GM12878 (cell line): ENCODE measurements at regions not wholly inside any gene's neighbourhood (a gene's known extent, or its start where the extent isn't known, plus 50 kb on each side); places are given as distances from the start of the nearest gene placed in this dataset.

Experiments used
- ATAC-seq: fragments of 200-7000 bp; cut with Tn5 transposase; 3 replicates; pipeline ENCODE4 v1.9.1; 2020; ENCODE audit warnings: mild to moderate bottlenecking, moderate library complexity
- BruUV-seq: library from RNA; stranded (reverse); fragments of 400-500 nt; replicated peaks from 2 replicates; lab custom pipeline; 2021; lab: Mats Ljungman, UMichigan
- CTCF ChIA-PET: fragments of 300-600 bp; sonication (Branson Sonifier 250); formaldehyde crosslinking; extraction: SDS; loops from one replicate; lab custom pipeline; 2021; ENCODE audit warnings: inconsistent platforms; lab: Yijun Ruan, JAX
- POLR2A ChIA-PET: fragments of 350-600 bp; formaldehyde crosslinking; extraction: SDS; loops from one replicate; lab custom pipeline; 2021; ENCODE audit warnings: inconsistent platforms; lab: Charles Lee
- RAD21 ChIA-PET: fragments of 300-600 bp; sonication (Branson Sonifier 250); formaldehyde crosslinking; loops from one replicate; lab custom pipeline; 2023; ENCODE audit warnings: antibody characterized with exemption; ENCODE audit not compliant: unreplicated experiment; lab: Charles Lee
- SMC1A ChIA-PET: fragments of 300-600 bp; sonication (Branson Sonifier 250); formaldehyde crosslinking; loops from one replicate; lab custom pipeline; 2023; ENCODE audit not compliant: unreplicated experiment, uncharacterized antibody; lab: Charles Lee
- DNase-seq: peaks from one replicate; pipeline ENCODE4 v3.0.0-alpha.2; 2011; ENCODE audit warnings: low read depth, low spot score
- FAIRE-seq: peaks from 3 replicates; lab custom pipeline; 2011; peaks lifted over from hg19 to GRCh38; lab: Jason Lieb, UNC
- H2AFZ ChIP-seq: 2 replicates; pipeline ENCODE4 v1.6.0; 2011; ENCODE audit warnings: low read depth, low read length, control low read depth; ENCODE audit not compliant: control insufficient read depth
- H3K27ac ChIP-seq: 2 replicates; pipeline ENCODE4 v1.5.1; 2011; ENCODE audit warnings: control low read depth; ENCODE audit not compliant: control insufficient read depth, insufficient read depth
- H3K27me3 ChIP-seq, 2 experiments: replicated peaks in 1 of 2; 2 replicates each; pipeline versions ENCODE4 v1.6.0 to v1.6.1; 2011; ENCODE audit warnings: low read length in 1 of 2; ENCODE audit not compliant: control insufficient read depth in 2 of 2, insufficient read depth in 2 of 2
- H3K36me3 ChIP-seq, 2 experiments: 2 replicates each; pipeline ENCODE4 v1.5.1; 2011; ENCODE audit warnings: low read length in 1 of 2; ENCODE audit not compliant: control insufficient read depth in 2 of 2, insufficient read depth in 2 of 2
- H3K4me1 ChIP-seq: 2 replicates; pipeline ENCODE4 v1.6.1; 2011; ENCODE audit warnings: mild to moderate bottlenecking, low read length, moderate library complexity, mixed read lengths; ENCODE audit not compliant: control insufficient read depth, insufficient read depth
- H3K4me2 ChIP-seq: 2 replicates; pipeline ENCODE4 v1.6.0; 2011; ENCODE audit warnings: control low read depth; ENCODE audit not compliant: control insufficient read depth, insufficient read depth
- H3K4me3 ChIP-seq: fragments of 200-600 bp; sonication (generic); 2 replicates; pipeline ENCODE4 v1.5.1; 2016
- H3K79me2 ChIP-seq: 2 replicates; pipeline ENCODE4 v1.6.0; 2011; ENCODE audit warnings: low read length; ENCODE audit not compliant: control insufficient read depth, insufficient read depth
- H3K9ac ChIP-seq: 2 replicates; pipeline ENCODE4 v1.8.0; 2011; ENCODE audit warnings: low read length, control low read depth, mixed read lengths; ENCODE audit not compliant: control insufficient read depth, insufficient read depth
- H3K9me3 ChIP-seq: replicated peaks from 3 replicates; pipeline ENCODE4 v1.5.1; 2011; ENCODE audit warnings: mild to moderate bottlenecking, low read length; ENCODE audit not compliant: control insufficient read depth, insufficient read depth
- H4K20me1 ChIP-seq: 2 replicates; pipeline ENCODE4 v1.6.0; 2011; ENCODE audit not compliant: control insufficient read depth, insufficient read depth
- ATF2 ChIP-seq: IDR thresholded peaks from 2 replicates; pipeline ENCODE4 v1.6.1; 2012; ENCODE audit warnings: low read length, inconsistent platforms
- BRCA1 ChIP-seq: IDR thresholded peaks from 2 replicates; pipeline ENCODE4 v1.6.1; 2011; ENCODE audit warnings: low read depth, low read length, improper control_type of control experiment
- CBFB ChIP-seq: IDR thresholded peaks from 2 replicates; pipeline ENCODE4 v1.6.1; 2016; ENCODE audit warnings: antibody characterized with exemption, low read depth
- CHD1 ChIP-seq: IDR thresholded peaks from 2 replicates; pipeline ENCODE4 v1.6.1; 2012; ENCODE audit warnings: low read depth, low read length, improper control_type of control experiment
- CREB1 ChIP-seq: IDR thresholded peaks from 2 replicates; pipeline ENCODE4 v1.6.1; 2012; ENCODE audit warnings: low read depth, mild to moderate bottlenecking, inconsistent platforms
- HSF1 ChIP-seq: fragments of 150-350 bp; IDR thresholded peaks from 2 replicates; pipeline ENCODE4 v1.6.1; 2014; ENCODE audit warnings: mild to moderate bottlenecking, low read depth, low read length
- IRF4 ChIP-seq: IDR thresholded peaks from 2 replicates; pipeline ENCODE4 v1.6.1; 2011; ENCODE audit warnings: low read depth, low read length
- JUNB ChIP-seq: IDR thresholded peaks from 2 replicates; pipeline ENCODE4 v1.6.1; 2016; ENCODE audit warnings: antibody characterized with exemption, mild to moderate bottlenecking
- RAD51 ChIP-seq: fragments of 450-650 bp; IDR thresholded peaks from 2 replicates; pipeline ENCODE4 v1.6.1; 2016; ENCODE audit warnings: moderate library complexity, mild to moderate bottlenecking, inconsistent platforms
- RBBP5 ChIP-seq: fragments of 200-600 bp; sonication (generic); conservative IDR thresholded peaks from 2 replicates; pipeline ENCODE4 v1.6.1; 2016
- SPI1 ChIP-seq: IDR thresholded peaks from 2 replicates; pipeline ENCODE4 v1.6.1; 2011; ENCODE audit warnings: low read depth, mild to moderate bottlenecking, low read length, moderate library complexity, borderline replicate concordance; ENCODE audit not compliant: insufficient read depth
- YY1 ChIP-seq: IDR thresholded peaks from 2 replicates; pipeline ENCODE4 v1.6.1; 2011; ENCODE audit warnings: low read depth, mild to moderate bottlenecking, low read length
- ZBTB40 ChIP-seq: fragments of 450-650 bp; IDR thresholded peaks from 2 replicates; pipeline ENCODE4 v1.6.1; 2016; ENCODE audit warnings: mild to moderate bottlenecking, moderate library complexity, borderline replicate concordance
- ZZZ3 ChIP-seq: IDR thresholded peaks from 2 replicates; pipeline ENCODE4 v1.6.1; 2011; ENCODE audit warnings: low read depth; ENCODE audit not compliant: control insufficient read depth, insufficient read length
- WGBS: methylation state at CpG from one replicate; pipeline ENCODE4 v1.1.6; 2016; ENCODE audit warnings: low lambda C conversion rate; ENCODE audit not compliant: insufficient replicate concordance, insufficient coverage; ENCODE audit errors: missing lambda C conversion rate; 5-methylcytosine and 5-hydroxymethylcytosine counted together
- in situ Hi-C: fragments of 300-500 bp; cut with MboI; formaldehyde crosslinking; loops from 9 replicates; pipeline ENCODE4 v1.14.3; 2018; ENCODE audit warnings: mixed read lengths
- intact Hi-C: fragments of 100-400 bp; cut with micrococcal nuclease; formaldehyde crosslinking; loops from one replicate; pipeline ENCODE4 v1.14.2; 2022; ENCODE audit not compliant: unreplicated experiment

GRCh38 chr4:117478702-117479101 is 393.3 kb upstream of the TRAM1L1 start:
- ATAC-seq (0 out of 3 replicates have a peak, but pooled peaks have one; percentile 21), DNase-seq (no peak), FAIRE-seq (no peak)
- BruUV-seq = no TSS peak
- Histone ChIP-seq H3K9me3 (no peaks in the 10 kb centered on the region), H3K9ac (no peak overlapping the region), H3K27ac (no peak overlapping the region), H3K36me3 (no peaks in the 10 kb centered on the region), H3K4me2 (no peak overlapping the region), H4K20me1 (no peaks in the 10 kb centered on the region), H3K27me3 (no peaks in the 10 kb centered on the region), H2AFZ (no peak overlapping the region), H3K4me3 (no peak overlapping the region), H3K4me1 (no peaks in the 10 kb centered on the region)
- intact Hi-C loops = no loop called here
- ChIA-PET CTCF (no interaction called here), POLR2A (no interaction called here), RAD21 (no interaction called here)
- in situ Hi-C loops = no loop called here
- no peak for TF ChIP-seq CHD1
- no peak for TF ChIP-seq YY1
- TF ChIP-seq CBFB = no peak
- TF ChIP-seq CREB1 = no peak
- 0 out of 2 replicates have a peak, but pooled peaks have one; percentile 30 for TF ChIP-seq JUNB
- TF ChIP-seq IRF4 = no peak
- TF ChIP-seq, all 136 proteins: peak for 1
- SMC1A ChIA-PET = no interaction called here
- no peaks in the 10 kb centered on the region for H3K79me2 ChIP-seq

GRCh38 chr4:117479673-117480072 is 394.3 kb upstream of the TRAM1L1 start:
- Histone ChIP-seq H4K20me1 (no peaks in the 10 kb centered on the region), H3K36me3 (no peaks in the 10 kb centered on the region), H3K27me3 (no peaks in the 10 kb centered on the region), H3K9ac (no peak overlapping the region), H3K4me3 (no peak overlapping the region), H3K79me2 (no peaks in the 10 kb centered on the region), H3K27ac (no peak overlapping the region), H3K9me3 (no peaks in the 10 kb centered on the region), H3K4me2 (no peak overlapping the region), H2AFZ (no peak overlapping the region), H3K4me1 (no peaks in the 10 kb centered on the region)
- ATAC-seq (peak; percentile 37; the same call in 2 of the 3 replicates), DNase-seq (no peak), FAIRE-seq (no peak)
- CTCF ChIA-PET = no interaction called here
- RAD21 ChIA-PET = no interaction called here
- no TSS peak for BruUV-seq
- intact Hi-C loops = no loop called here
- in situ Hi-C loops = no loop called here
- SMC1A ChIA-PET = no interaction called here
- 44% methylated on average over 6 of the region's 6 CpGs for WGBS
- POLR2A ChIA-PET = no interaction called here
- TF ChIP-seq HSF1 (no peak), RAD51 (no peak), ATF2 (no peak), BRCA1 (no peak), ZZZ3 (no peak), SPI1 (no peak), RBBP5 (no peak), ZBTB40 (no peak)
